Naive thymus-derived CD4-positive, alpha-beta T cell (primary cell): ENCODE measurements at regions not wholly inside any gene's neighbourhood (a gene's known extent, or its start where the extent isn't known, plus 50 kb on each side); places are given as distances from the start of the nearest gene placed in this dataset.

Experiments used
- ATAC-seq: fragments of 150-1000 bp; cut with Tn5 transposase; 2 replicates; pipeline ENCODE4 v1.10.0; 2021; ENCODE audit warnings: mild to moderate bottlenecking, moderate library complexity
- CTCF ChIA-PET: fragments of 350-600 bp; sonication (Branson Sonifier 250); formaldehyde crosslinking; loops from one replicate; lab custom pipeline; 2021; ENCODE audit warnings: antibody characterized with exemption; lab: Charles Lee
- POLR2A ChIA-PET: fragments of 350-600 bp; sonication (Branson Sonifier 250); formaldehyde crosslinking; loops from one replicate; lab custom pipeline; 2021; ENCODE audit warnings: antibody characterized with exemption, inconsistent platforms; lab: Charles Lee
- DNase-seq, 9 donors: peaks; one replicate each; pipeline versions ENCODE4 v3.0.0 to v3.0.0-alpha.2; 2020 to 2022; ENCODE audit warnings: mixed read lengths in 1 of 9
- H3K27ac ChIP-seq: one replicate; pipeline ENCODE4 v1.7.0; 2013; ENCODE audit warnings: mild to moderate bottlenecking, low read depth, low read length, moderate library complexity
- H3K27me3 ChIP-seq, 2 donors: one replicate each; pipeline ENCODE4 v1.7.0; 2013; ENCODE audit warnings: low read length in 2 of 2, mild to moderate bottlenecking in 2 of 2, moderate library complexity in 2 of 2; ENCODE audit not compliant: control insufficient read depth in 2 of 2, insufficient read depth in 2 of 2
- H3K36me3 ChIP-seq, 3 experiments: 1 replicate in 2 of 3; 2 replicates in 1 of 3; pipeline ENCODE4 v1.7.0; 2013; ENCODE audit warnings: low read length in 3 of 3, mild to moderate bottlenecking in 3 of 3, moderate library complexity in 1 of 3; ENCODE audit not compliant: insufficient read depth in 3 of 3, control insufficient read depth in 2 of 3
- H3K4me1 ChIP-seq, 2 donors: one replicate each; pipeline ENCODE4 v1.7.0; 2013; ENCODE audit warnings: low read length in 2 of 2, mild to moderate bottlenecking in 2 of 2, moderate library complexity in 1 of 2; ENCODE audit not compliant: control insufficient read depth in 2 of 2, insufficient read depth in 2 of 2
- H3K4me3 ChIP-seq: 2 replicates; pipeline ENCODE4 v1.7.0; 2013; ENCODE audit warnings: mild to moderate bottlenecking, low read length
- H3K9me3 ChIP-seq, 3 experiments: 1 replicate in 2 of 3; 2 replicates in 1 of 3; pipeline ENCODE4 v1.7.0; 2013; ENCODE audit warnings: low read length in 3 of 3; ENCODE audit not compliant: control insufficient read depth in 2 of 3
- H3K27ac Mint-ChIP-seq, 9 donors: one replicate each; pipeline ENCODE4 v1.8.0; 2020 to 2022; ENCODE audit warnings: mixed read lengths in 9 of 9, mild to moderate bottlenecking in 8 of 9, moderate library complexity in 5 of 9, inconsistent platforms in 2 of 9
- H3K27me3 Mint-ChIP-seq, 5 donors: one replicate each; pipeline ENCODE4 v1.8.0; 2021 to 2022; ENCODE audit warnings: mixed read lengths in 5 of 5, mild to moderate bottlenecking in 1 of 5
- H3K36me3 Mint-ChIP-seq, 5 donors: one replicate each; pipeline ENCODE4 v1.8.0; 2020 to 2022; ENCODE audit warnings: mixed read lengths in 5 of 5, mild to moderate bottlenecking in 3 of 5, inconsistent platforms in 1 of 5
- H3K4me1 Mint-ChIP-seq, 7 donors: one replicate each; pipeline ENCODE4 v1.8.0; 2020 to 2022; ENCODE audit warnings: mixed read lengths in 7 of 7, mild to moderate bottlenecking in 3 of 7, inconsistent platforms in 1 of 7
- H3K4me3 Mint-ChIP-seq, 10 donors: one replicate each; pipeline ENCODE4 v1.8.0; 2020 to 2022; ENCODE audit warnings: mild to moderate bottlenecking in 10 of 10, mixed read lengths in 10 of 10, moderate library complexity in 6 of 10, inconsistent platforms in 2 of 10
- H3K9me3 Mint-ChIP-seq, 11 donors: one replicate each; pipeline ENCODE4 v1.8.0; 2020 to 2022; ENCODE audit warnings: mixed read lengths in 11 of 11, mild to moderate bottlenecking in 4 of 11, inconsistent platforms in 1 of 11, moderate library complexity in 1 of 11
- intact Hi-C, 2 donors: fragments of 100-400 bp; cut with micrococcal nuclease; formaldehyde crosslinking; loops; one replicate each; pipeline ENCODE4 v1.15.1; 2023

GRCh38 chr17:71107136-71107535 lies 937.8 kb downstream of the KCNJ2 start:
- peaks cover 0 to 13% (median 5%) of the 10 kb centered on the region in 11 donors for H3K9me3 Mint-ChIP-seq
- H3K27me3 Mint-ChIP-seq: no peaks in the 10 kb centered on the region
- no peak overlapping the region for H3K27ac ChIP-seq
- ATAC-seq: no peak
- H3K4me3 ChIP-seq: no peak overlapping the region
- no peaks in the 10 kb centered on the region for H3K9me3 ChIP-seq
- H3K36me3 ChIP-seq: no peaks in the 10 kb centered on the region
- H3K4me1 Mint-ChIP-seq: no peaks in the 10 kb centered on the region
- no peaks in the 10 kb centered on the region for H3K4me1 ChIP-seq
- no peak overlapping the region for H3K27ac Mint-ChIP-seq
- ChIA-PET CTCF (no interaction called here), POLR2A (interaction anchor here (0.7 kb wide), 1 partner anchor 986 kb away, joined by 3 read pairs; no protein-coding TSS in a partner anchor)
- H3K4me3 Mint-ChIP-seq: no peak overlapping the region
- H3K36me3 Mint-ChIP-seq: no peaks in the 10 kb centered on the region
- H3K27me3 ChIP-seq: no peaks in the 10 kb centered on the region
- intact Hi-C loops: no loop called here
- no peak for DNase-seq

DNA sequence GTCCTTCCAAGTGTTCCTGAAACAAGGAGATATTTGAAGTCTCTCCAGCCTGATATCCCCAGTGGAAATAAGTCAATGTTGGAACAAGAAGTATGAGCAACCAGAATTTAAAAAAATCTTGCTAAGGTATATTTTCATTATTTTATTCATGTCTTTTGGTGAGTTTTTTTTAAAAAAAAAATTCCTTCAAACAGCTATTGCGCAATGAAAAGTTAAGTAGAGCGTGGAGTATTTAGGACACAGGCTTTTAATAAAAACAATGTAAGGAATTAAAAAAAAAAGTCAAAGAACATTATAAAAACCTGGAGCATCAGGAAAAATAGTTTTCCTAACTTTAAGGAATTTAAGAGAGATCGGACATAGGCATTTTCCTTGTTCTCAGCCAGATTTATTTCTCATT lies 940.4 kb downstream of the KCNJ2 start:
- no peak for DNase-seq
- no peak for ATAC-seq
- POLR2A ChIA-PET: no interaction called here
- Mint-ChIP-seq H3K9me3 (peaks cover 0 to 9% (median 3%) of the 10 kb centered on the region in 11 donors), H3K4me3 (no peak overlapping the region), H3K36me3 (no peaks in the 10 kb centered on the region), H3K4me1 (no peaks in the 10 kb centered on the region), H3K27ac (no peak overlapping the region), H3K27me3 (no peaks in the 10 kb centered on the region)
- CTCF ChIA-PET: no interaction called here
- Histone ChIP-seq H3K4me1 (no peaks in the 10 kb centered on the region), H3K27ac (no peak overlapping the region), H3K27me3 (no peaks in the 10 kb centered on the region), H3K36me3 (no peaks in the 10 kb centered on the region), H3K4me3 (no peak overlapping the region), H3K9me3 (no peaks in the 10 kb centered on the region)
- intact Hi-C loops: no loop called here

GRCh38 chr17:71110326-71110725 lies 941.0 kb downstream of the KCNJ2 start:
- Mint-ChIP-seq H3K27me3 (peaks cover 0 to 5% (median 0%) of the 10 kb centered on the region in 5 donors), H3K9me3 (peaks cover 0 to 14% (median 2%) of the 10 kb centered on the region in 11 donors), H3K36me3 (no peaks in the 10 kb centered on the region), H3K4me3 (no peak overlapping the region), H3K27ac (no peak overlapping the region), H3K4me1 (no peaks in the 10 kb centered on the region)
- Histone ChIP-seq H3K36me3 (no peaks in the 10 kb centered on the region), H3K4me3 (no peak overlapping the region), H3K27me3 (no peaks in the 10 kb centered on the region), H3K9me3 (no peaks in the 10 kb centered on the region), H3K4me1 (no peaks in the 10 kb centered on the region), H3K27ac (no peak overlapping the region)
- ATAC-seq: no peak
- no peak for DNase-seq
- ChIA-PET POLR2A (no interaction called here), CTCF (no interaction called here)
- intact Hi-C loops: no loop called here

DNA sequence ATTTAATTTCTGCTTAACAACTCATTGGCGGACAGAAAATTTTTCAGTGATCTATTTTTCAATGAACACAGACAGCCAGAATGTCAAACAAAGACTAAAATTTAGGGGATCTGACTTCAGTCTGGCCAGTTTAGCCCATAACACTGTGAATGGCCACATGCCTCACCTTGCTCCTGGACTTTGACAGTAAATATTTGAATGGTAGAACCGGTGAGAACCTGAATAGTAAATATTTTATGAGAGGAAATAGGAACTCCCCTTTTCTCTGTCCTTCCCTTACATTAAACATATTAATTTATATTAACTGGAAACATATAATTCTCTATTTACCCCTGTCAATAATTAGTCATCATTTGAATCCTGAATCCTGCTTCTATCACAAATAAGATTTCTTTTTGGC lies 942.1 kb downstream of the KCNJ2 start:
- Mint-ChIP-seq H3K27me3 (peaks cover 0 to 6% (median 0%) of the 10 kb centered on the region in 5 donors), H3K4me1 (no peaks in the 10 kb centered on the region), H3K27ac (no peak overlapping the region), H3K36me3 (no peaks in the 10 kb centered on the region), H3K4me3 (no peak overlapping the region), H3K9me3 (peaks cover 0 to 14% (median 2%) of the 10 kb centered on the region in 11 donors)
- Histone ChIP-seq H3K4me1 (no peaks in the 10 kb centered on the region), H3K27me3 (no peaks in the 10 kb centered on the region), H3K36me3 (no peaks in the 10 kb centered on the region), H3K4me3 (no peak overlapping the region), H3K9me3 (no peaks in the 10 kb centered on the region), H3K27ac (no peak overlapping the region)
- ChIA-PET POLR2A (no interaction called here), CTCF (no interaction called here)
- intact Hi-C loops: no loop called here
- DNase-seq: no peak
- no peak for ATAC-seq

GRCh38 chr17:71111934-71112333 lies 942.6 kb downstream of the KCNJ2 start:
- Histone ChIP-seq H3K36me3 (no peaks in the 10 kb centered on the region), H3K27ac (no peak overlapping the region), H3K4me1 (no peaks in the 10 kb centered on the region), H3K27me3 (no peaks in the 10 kb centered on the region), H3K4me3 (no peak overlapping the region), H3K9me3 (no peaks in the 10 kb centered on the region)
- Mint-ChIP-seq H3K9me3 (peaks cover 0 to 14% (median 2%) of the 10 kb centered on the region in 11 donors), H3K36me3 (no peaks in the 10 kb centered on the region), H3K27ac (no peak overlapping the region), H3K4me3 (no peak overlapping the region), H3K27me3 (peaks cover 0 to 6% (median 0%) of the 10 kb centered on the region in 5 donors), H3K4me1 (no peaks in the 10 kb centered on the region)
- intact Hi-C loops: no loop called here
- DNase-seq (no peak), ATAC-seq (no peak)
- ChIA-PET CTCF (interaction anchor here (0.6 kb wide), 1 partner anchor 111 kb away, joined by 5 read pairs; no protein-coding TSS in a partner anchor), POLR2A (no interaction called here)

- H3K27me3 ChIP-seq: no peaks in the 10 kb centered on the region
- POLR2A ChIA-PET: no interaction called here
- CTCF ChIA-PET: no interaction called here
- no peak overlapping the region for H3K27ac ChIP-seq
- DNase-seq: no peak
- H3K9me3 ChIP-seq: no peaks in the 10 kb centered on the region
- Mint-ChIP-seq H3K4me1 (no peaks in the 10 kb centered on the region), H3K4me3 (no peak overlapping the region), H3K27me3 (peaks cover 0 to 6% (median 0%) of the 10 kb centered on the region in 5 donors), H3K27ac (no peak overlapping the region), H3K9me3 (peaks cover 0 to 19% (median 4%) of the 10 kb centered on the region in 11 donors), H3K36me3 (no peaks in the 10 kb centered on the region)
- intact Hi-C loops: no loop called here
- ATAC-seq: no peak
- no peaks in the 10 kb centered on the region for H3K36me3 ChIP-seq
- no peaks in the 10 kb centered on the region for H3K4me1 ChIP-seq
- no peak overlapping the region for H3K4me3 ChIP-seq
These were observed 944.0 kb downstream of the KCNJ2 start for GRCh38 chr17:71113347-71113746.

GRCh38 chr17:71114911-71115668 lies 945.8 kb downstream of the KCNJ2 start:
- H3K4me3 ChIP-seq: no peak overlapping the region
- H3K9me3 ChIP-seq: no peaks in the 10 kb centered on the region
- Mint-ChIP-seq H3K27ac (no peak overlapping the region), H3K36me3 (no peaks in the 10 kb centered on the region), H3K4me1 (no peaks in the 10 kb centered on the region), H3K4me3 (no peak overlapping the region), H3K27me3 (peaks cover 0 to 6% (median 0%) of the 10 kb centered on the region in 5 donors), H3K9me3 (peaks cover 0 to 19% (median 5%) of the 10 kb centered on the region in 11 donors)
- CTCF ChIA-PET: no interaction called here
- intact Hi-C loops: no loop called here
- no peak for DNase-seq
- ATAC-seq: no peak
- no peaks in the 10 kb centered on the region for H3K27me3 ChIP-seq
- no peak overlapping the region for H3K27ac ChIP-seq
- H3K36me3 ChIP-seq: no peaks in the 10 kb centered on the region
- no peaks in the 10 kb centered on the region for H3K4me1 ChIP-seq
- POLR2A ChIA-PET: no interaction called here
